H9 (cell line): ENCODE measurements at regions not wholly inside any gene's neighbourhood (a gene's known extent, or its start where the extent isn't known, plus 50 kb on each side); places are given as distances from the start of the nearest gene placed in this dataset.

Experiments used
- DNase-seq: peaks from one replicate; pipeline ENCODE4 v3.0.0-alpha.2; 2017
- H2AFZ ChIP-seq: one replicate; pipeline ENCODE4 v1.6.1; 2013; ENCODE audit warnings: mild to moderate bottlenecking, low read length, control low read depth, moderate library complexity
- H2AK5ac ChIP-seq: 2 replicates; pipeline ENCODE4 v1.6.1; 2013; ENCODE audit warnings: low read length, control low read depth, mixed read lengths; ENCODE audit not compliant: insufficient read length
- H2BK120ac ChIP-seq: one replicate; pipeline ENCODE4 v1.6.1; 2013; ENCODE audit warnings: low read depth, mild to moderate bottlenecking, low read length, control low read depth, inconsistent platforms; ENCODE audit not compliant: poor library complexity, severe bottlenecking
- H2BK12ac ChIP-seq: 2 replicates; pipeline ENCODE4 v1.6.1; 2013; ENCODE audit warnings: low read length, control low read depth, mixed read lengths, low read depth; ENCODE audit not compliant: insufficient read length
- H2BK15ac ChIP-seq: 2 replicates; pipeline ENCODE4 v1.6.1; 2013; ENCODE audit warnings: low read depth, low read length, control low read depth
- H2BK20ac ChIP-seq: one replicate; pipeline ENCODE4 v1.6.1; 2013; ENCODE audit warnings: low read depth, mild to moderate bottlenecking, low read length, control low read depth, inconsistent platforms; ENCODE audit not compliant: poor library complexity, severe bottlenecking
- H2BK5ac ChIP-seq: 2 replicates; pipeline ENCODE4 v1.6.1; 2013; ENCODE audit warnings: low read length, control low read depth, mixed read lengths; ENCODE audit not compliant: insufficient read length
- H3K14ac ChIP-seq: 2 replicates; pipeline ENCODE4 v1.6.1; 2013; ENCODE audit warnings: low read length, control low read depth; ENCODE audit not compliant: insufficient read depth
- H3K18ac ChIP-seq: 2 replicates; pipeline ENCODE4 v1.6.1; 2013; ENCODE audit warnings: low read depth, mild to moderate bottlenecking, mixed read lengths, low read length, control low read depth; ENCODE audit not compliant: insufficient read length
- H3K23ac ChIP-seq: 2 replicates; pipeline ENCODE4 v1.6.1; 2013; ENCODE audit warnings: low read length, control low read depth, mixed read lengths, low read depth; ENCODE audit not compliant: insufficient read length
- H3K23me2 ChIP-seq: 2 replicates; pipeline ENCODE4 v1.6.1; 2013; ENCODE audit warnings: low read depth, mild to moderate bottlenecking, mixed read lengths, low read length, control low read depth; ENCODE audit not compliant: insufficient read length, poor library complexity, severe bottlenecking
- H3K27ac ChIP-seq: 2 replicates; pipeline ENCODE4 v1.5.1; 2013; ENCODE audit warnings: low read length, control low read depth, mixed read lengths, low read depth; ENCODE audit not compliant: insufficient read length
- H3K27me3 ChIP-seq: 2 replicates; pipeline ENCODE4 v1.6.1; 2013; ENCODE audit warnings: low read length, control low read depth, inconsistent platforms; ENCODE audit not compliant: insufficient read depth
- H3K4ac ChIP-seq: 2 replicates; pipeline ENCODE4 v1.6.1; 2013; ENCODE audit warnings: low read depth, mild to moderate bottlenecking, control low read depth, inconsistent platforms, low read length, moderate library complexity
- H3K4me1 ChIP-seq: 2 replicates; pipeline ENCODE4 v1.6.1; 2013; ENCODE audit warnings: low read length, control low read depth, inconsistent platforms; ENCODE audit not compliant: insufficient read depth
- H3K4me2 ChIP-seq: 2 replicates; pipeline ENCODE4 v1.6.1; 2013; ENCODE audit warnings: low read length, control low read depth, mixed read lengths; ENCODE audit not compliant: insufficient read length, insufficient read depth
- H3K56ac ChIP-seq: 2 replicates; pipeline ENCODE4 v1.6.1; 2013; ENCODE audit warnings: low read depth, mild to moderate bottlenecking, mixed read lengths, low read length, control low read depth; ENCODE audit not compliant: insufficient read length
- H3K79me1 ChIP-seq: 2 replicates; pipeline ENCODE4 v1.6.1; 2013; ENCODE audit warnings: low read depth, mild to moderate bottlenecking, moderate library complexity, low read length, control low read depth, inconsistent platforms; ENCODE audit not compliant: insufficient read depth, poor library complexity, severe bottlenecking
- H3K79me2 ChIP-seq: 2 replicates; pipeline ENCODE4 v1.6.1; 2013; ENCODE audit warnings: low read length, control low read depth, inconsistent platforms; ENCODE audit not compliant: insufficient read depth
- H3K9ac ChIP-seq: 2 replicates; pipeline ENCODE4 v1.6.1; 2013; ENCODE audit warnings: low read length, control low read depth, mixed read lengths; ENCODE audit not compliant: insufficient read length; ENCODE audit errors: extremely low read depth
- H3K9me3 ChIP-seq: one replicate; pipeline ENCODE4 v1.6.1; 2013; ENCODE audit warnings: low read depth, low read length, inconsistent platforms; ENCODE audit not compliant: control insufficient read depth
- H3T11ph ChIP-seq: one replicate; pipeline ENCODE4 v1.6.1; 2013; ENCODE audit warnings: mild to moderate bottlenecking, low read length, control low read depth, inconsistent platforms
- H4K20me1 ChIP-seq: one replicate; pipeline ENCODE4 v1.6.1; 2013; ENCODE audit not compliant: control insufficient read depth, insufficient read length, insufficient read depth
- H4K5ac ChIP-seq: 2 replicates; pipeline ENCODE4 v1.6.1; 2013; ENCODE audit warnings: low read depth, mild to moderate bottlenecking, mixed read lengths, low read length, control low read depth; ENCODE audit not compliant: insufficient read length
- H4K8ac ChIP-seq: replicated peaks from 2 replicates; pipeline ENCODE4 v1.6.1; 2013; ENCODE audit warnings: low read length, control low read depth, mixed read lengths, low read depth; ENCODE audit not compliant: insufficient read length
- H4K91ac ChIP-seq: 2 replicates; pipeline ENCODE4 v1.6.1; 2013; ENCODE audit warnings: low read depth, mild to moderate bottlenecking, moderate library complexity, mixed read lengths, low read length, control low read depth; ENCODE audit not compliant: insufficient read length
- H3K27ac Mint-ChIP-seq, 3 experiments: 2 replicates in 2 of 3; 3 replicates in 1 of 3; pipeline ENCODE4 v1.8.0; 2020 to 2021; ENCODE audit warnings: mixed read lengths in 3 of 3, mild to moderate bottlenecking in 1 of 3, moderate library complexity in 1 of 3
- H3K27me3 Mint-ChIP-seq: 2 replicates; pipeline ENCODE4 v1.8.0; 2021; ENCODE audit warnings: low read depth, mild to moderate bottlenecking, moderate library complexity, mixed read lengths
- H3K36me3 Mint-ChIP-seq, 3 experiments: 2 replicates in 2 of 3; 3 replicates in 1 of 3; pipeline ENCODE4 v1.8.0; 2020 to 2021; ENCODE audit warnings: low read depth in 3 of 3, mixed read lengths in 3 of 3; ENCODE audit not compliant: insufficient read depth in 1 of 3
- H3K4me1 Mint-ChIP-seq, 2 experiments: 2 replicates each; pipeline ENCODE4 v1.8.0; 2020; ENCODE audit warnings: mixed read lengths in 2 of 2
- H3K4me3 Mint-ChIP-seq, 2 experiments: 2 replicates in 1 of 2; 3 replicates in 1 of 2; pipeline ENCODE4 v1.8.0; 2020 to 2021; ENCODE audit warnings: mild to moderate bottlenecking in 2 of 2, mixed read lengths in 2 of 2, moderate library complexity in 1 of 2
- H3K9me3 Mint-ChIP-seq, 2 experiments: 2 replicates in 1 of 2; 3 replicates in 1 of 2; pipeline ENCODE4 v1.8.0; 2020; ENCODE audit warnings: mild to moderate bottlenecking in 2 of 2, mixed read lengths in 2 of 2, moderate library complexity in 1 of 2
- WGBS: extraction: QIAGEN DNeasy Blood & Tissue Kit; methylation state at CpG from one replicate; pipeline ENCODE4 v1.1.7; 2013; ENCODE audit warnings: missing lambda C conversion rate, low lambda C conversion rate, mixed read lengths; ENCODE audit not compliant: insufficient read length; ENCODE audit errors: extremely low coverage; 5-methylcytosine and 5-hydroxymethylcytosine counted together
- TF ChIP-seq, protein P1 (sequence below): fragments of 200-600 bp; sonication (generic); conservative IDR thresholded peaks from 3 replicates; pipeline ENCODE4 v1.8.0; 2021; ENCODE audit warnings: antibody characterized with exemption, mild to moderate bottlenecking

DNA sequence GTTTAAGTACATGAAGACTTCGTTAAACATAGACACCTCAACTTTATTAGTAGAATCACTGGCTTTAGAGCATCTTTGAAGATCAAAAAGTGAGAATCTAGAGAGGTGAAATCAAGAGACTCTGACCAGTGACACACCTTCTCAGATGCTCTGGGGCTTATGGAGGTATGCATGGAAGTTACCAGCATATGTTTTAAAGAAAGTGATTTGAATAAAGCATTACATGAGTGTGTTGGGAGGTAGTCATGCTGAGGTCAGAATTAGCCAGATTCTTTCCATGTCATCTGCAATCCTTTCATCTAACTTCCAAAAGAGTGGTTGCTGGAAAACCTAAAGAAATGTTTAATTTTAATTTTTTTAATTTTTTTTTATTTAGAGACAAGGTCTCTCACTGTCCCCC is 658.0 kb upstream of the GOLIM4 start:
- Histone ChIP-seq H3K9me3 (no peaks in the 10 kb centered on the region), H4K5ac (no peak overlapping the region), H3K56ac (no peak overlapping the region), H3K79me1 (no peaks in the 10 kb centered on the region), H4K20me1 (no peaks in the 10 kb centered on the region), H2AFZ (no peak overlapping the region), H3K9ac (no peak overlapping the region), H3T11ph (no peak overlapping the region), H2BK15ac (no peak overlapping the region), H3K27me3 (no peaks in the 10 kb centered on the region), H2BK120ac (no peak overlapping the region), H2BK12ac (no peak overlapping the region), H3K27ac (no peak overlapping the region), H4K8ac (no peak overlapping the region), H2BK5ac (no peak overlapping the region), H3K79me2 (no peaks in the 10 kb centered on the region), H2AK5ac (no peak overlapping the region), H3K14ac (no peak overlapping the region), H3K18ac (no peak overlapping the region), H3K23ac (no peak overlapping the region), H4K91ac (no peak overlapping the region), H3K4me2 (no peak overlapping the region), H2BK20ac (no peak overlapping the region), H3K4me1 (no peaks in the 10 kb centered on the region; the same call in 1 of the 2 replicates), H3K23me2 (no peaks in the 10 kb centered on the region), H3K4ac (no peak overlapping the region)
- Mint-ChIP-seq H3K36me3 (no peaks in the 10 kb centered on the region), H3K4me3 (no peak overlapping the region), H3K4me1 (no peaks in the 10 kb centered on the region; a peak in 2 of 4 replicates), H3K9me3 (peaks cover 0 to 3% of the 10 kb centered on the region in 2 experiments; a peak in 1 of 5 replicates), H3K27me3 (no peaks in the 10 kb centered on the region), H3K27ac (no peak overlapping the region)
- no peak for DNase-seq
- WGBS, result no CpG with 5 or more reads among the region's 1 CpG
- TF ChIP-seq, protein P1, sequence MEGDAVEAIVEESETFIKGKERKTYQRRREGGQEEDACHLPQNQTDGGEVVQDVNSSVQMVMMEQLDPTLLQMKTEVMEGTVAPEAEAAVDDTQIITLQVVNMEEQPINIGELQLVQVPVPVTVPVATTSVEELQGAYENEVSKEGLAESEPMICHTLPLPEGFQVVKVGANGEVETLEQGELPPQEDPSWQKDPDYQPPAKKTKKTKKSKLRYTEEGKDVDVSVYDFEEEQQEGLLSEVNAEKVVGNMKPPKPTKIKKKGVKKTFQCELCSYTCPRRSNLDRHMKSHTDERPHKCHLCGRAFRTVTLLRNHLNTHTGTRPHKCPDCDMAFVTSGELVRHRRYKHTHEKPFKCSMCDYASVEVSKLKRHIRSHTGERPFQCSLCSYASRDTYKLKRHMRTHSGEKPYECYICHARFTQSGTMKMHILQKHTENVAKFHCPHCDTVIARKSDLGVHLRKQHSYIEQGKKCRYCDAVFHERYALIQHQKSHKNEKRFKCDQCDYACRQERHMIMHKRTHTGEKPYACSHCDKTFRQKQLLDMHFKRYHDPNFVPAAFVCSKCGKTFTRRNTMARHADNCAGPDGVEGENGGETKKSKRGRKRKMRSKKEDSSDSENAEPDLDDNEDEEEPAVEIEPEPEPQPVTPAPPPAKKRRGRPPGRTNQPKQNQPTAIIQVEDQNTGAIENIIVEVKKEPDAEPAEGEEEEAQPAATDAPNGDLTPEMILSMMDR, result no peak
